Right forelimb (tissue), 1 donor: ENCODE measurements at regions not wholly inside any gene's neighbourhood (a gene's known extent, or its start where the extent isn't known, plus 50 kb on each side); places are given as distances from the start of the nearest gene placed in this dataset.
"Not testable (repeated sequence)": the region's sequence is repeated elsewhere in the genome, so short reads cannot be mapped to it uniquely, and the experiment has no call there.

ENCODE experiments used
- DNase-seq: peaks from one replicate; pipeline ENCODE4 v3.0.0-alpha.2; 2018

DNA sequence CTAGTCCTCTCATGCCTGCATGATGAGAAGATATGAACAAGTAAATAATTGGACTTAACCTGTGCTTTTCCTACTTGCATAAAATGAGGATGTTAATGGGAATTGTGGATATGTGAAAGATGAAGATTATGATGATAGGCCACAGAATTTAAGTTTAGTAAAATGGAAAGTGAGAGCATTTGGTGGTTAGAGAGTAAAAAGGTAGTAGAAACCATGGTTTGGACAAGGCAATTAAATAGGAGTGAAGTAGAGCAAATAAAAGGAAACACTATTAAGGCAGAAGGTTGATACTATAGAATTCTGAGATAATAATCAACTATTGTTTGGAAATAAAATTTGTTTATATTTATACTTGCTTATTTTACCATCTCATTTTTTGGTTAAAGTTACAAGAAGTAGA, 1162.5 kb downstream of the MRPL39 start:
- DNase-seq, result no peak

DNA sequence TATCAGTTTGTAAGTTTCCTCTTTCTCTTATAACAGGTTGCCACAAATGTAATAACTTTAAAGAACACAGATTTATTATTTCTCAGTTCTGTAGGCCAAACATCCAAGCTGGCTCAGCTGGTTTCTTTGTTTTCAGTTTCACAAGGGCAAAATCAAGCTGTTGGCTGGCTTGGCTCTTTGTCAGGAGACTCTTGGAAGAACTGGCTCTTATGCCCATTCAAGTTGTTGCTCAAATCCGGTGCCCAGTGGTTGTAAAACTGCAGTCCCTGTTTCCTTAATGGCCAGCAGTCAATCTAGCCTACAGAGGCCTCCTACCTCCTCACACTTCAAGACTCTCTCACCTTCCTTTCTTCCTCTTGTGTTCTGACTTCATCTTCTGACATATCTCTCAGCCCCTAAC, 1171.0 kb downstream of the MRPL39 start:
- no peak for DNase-seq

DNA sequence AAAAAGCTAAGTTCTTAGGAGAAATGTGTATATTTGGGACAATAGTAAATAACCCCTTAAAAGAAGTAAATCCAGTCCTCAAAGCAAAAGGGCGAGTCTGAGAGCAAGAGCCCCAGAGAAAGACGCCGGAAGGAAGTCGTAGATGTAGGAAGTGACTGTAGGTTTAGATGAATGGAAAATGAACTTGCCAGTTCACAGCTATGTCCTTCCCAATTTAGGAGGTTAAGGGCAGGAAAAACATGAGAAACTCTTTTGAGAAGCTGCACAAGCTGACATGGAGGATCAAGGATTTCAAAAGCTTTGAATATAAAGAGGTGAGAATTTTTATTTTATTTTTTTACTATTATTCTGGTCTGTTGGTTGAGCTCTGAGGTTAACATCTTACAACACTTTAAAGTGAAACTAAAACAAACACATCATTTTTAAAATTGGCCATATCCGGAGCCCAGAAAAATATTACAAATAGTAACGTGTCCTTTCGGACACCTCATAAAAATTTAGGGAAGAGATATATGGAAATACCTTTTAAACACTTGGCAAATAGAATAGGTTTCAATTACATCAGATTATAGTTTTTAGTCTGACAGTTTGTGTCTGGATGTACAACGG, 1178.6 kb downstream of the MRPL39 start:
- no peak for DNase-seq

GRCh38 chr21:24424776-24425175, 1182.5 kb downstream of the MRPL39 start:
- no peak for DNase-seq

- DNase-seq, result no peak
These were observed 1183.7 kb downstream of the MRPL39 start for GRCh38 chr21:24423546-24423945.

DNA sequence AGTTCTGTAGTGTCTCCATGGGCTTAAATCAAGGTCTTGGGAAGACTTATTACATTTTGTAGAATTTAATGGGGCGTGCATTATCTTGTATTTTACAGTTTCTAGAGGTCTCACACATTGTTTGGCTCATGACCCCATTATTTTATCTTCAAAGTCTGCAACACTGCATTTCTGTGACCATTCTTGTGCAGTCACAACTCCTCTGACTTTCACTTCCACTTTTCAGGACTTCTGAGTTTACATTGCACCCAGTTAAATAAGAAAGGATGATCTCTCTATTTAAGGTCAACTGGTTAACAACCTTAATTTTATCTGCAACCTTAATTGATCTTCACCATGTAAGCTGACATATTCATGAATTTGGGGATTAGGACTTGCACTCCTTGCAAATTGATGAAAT, 1186.6 kb downstream of the MRPL39 start:
- DNase-seq, result no peak

DNA sequence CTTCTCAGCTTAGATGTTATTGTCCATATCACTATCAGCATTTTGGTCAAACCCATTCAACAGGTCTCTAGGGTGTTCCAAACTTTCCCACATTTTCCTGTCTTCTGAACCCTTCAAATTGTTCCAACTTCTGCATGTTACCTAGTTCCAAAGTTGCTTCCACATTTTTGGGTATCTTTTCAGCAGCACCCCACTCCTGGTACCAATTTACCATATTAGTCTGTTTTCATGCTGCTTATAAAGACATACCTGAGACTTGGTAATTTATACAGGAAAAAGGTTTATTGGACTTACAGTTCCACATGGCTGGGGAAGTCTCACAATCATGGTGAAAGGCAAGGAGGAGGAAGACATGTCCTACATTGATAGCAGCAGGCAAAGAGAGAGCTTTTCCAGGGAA, 1187.6 kb downstream of the MRPL39 start:
- DNase-seq, result not testable (repeated sequence)

DNA sequence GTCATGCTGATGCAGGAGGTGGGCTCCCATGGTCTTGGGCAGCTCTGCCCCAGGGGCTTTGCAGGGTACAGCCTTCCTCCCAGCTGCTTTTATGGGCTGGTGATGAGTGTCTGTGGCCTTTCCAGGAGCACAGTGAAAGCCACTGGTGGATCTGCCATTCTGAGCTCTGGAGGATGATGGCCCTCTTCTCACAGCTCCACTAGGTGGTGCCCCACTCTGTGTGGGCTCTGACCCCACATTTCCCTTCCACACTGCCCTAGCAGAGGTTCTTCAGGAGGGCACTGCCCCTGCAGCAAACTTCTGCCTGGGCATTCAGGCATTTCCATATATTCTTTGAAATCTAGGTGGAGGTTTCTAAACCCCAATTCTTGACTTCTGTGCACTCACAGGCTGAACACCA, 1188.6 kb downstream of the MRPL39 start:
- DNase-seq, result no peak

- DNase-seq, result no peak
These were observed 1195.9 kb downstream of the MRPL39 start for GRCh38 chr21:24411429-24411828.

GRCh38 chr21:24403221-24403620, 1204.1 kb downstream of the MRPL39 start:
- no peak for DNase-seq

GRCh38 chr21:24395320-24395923, 1211.9 kb downstream of the MRPL39 start:
- DNase-seq, result no peak

- no peak for DNase-seq
These were observed 1232.1 kb downstream of the MRPL39 start for GRCh38 chr21:24375201-24375600.

GRCh38 chr21:24372506-24372905, 1234.8 kb downstream of the MRPL39 start:
- DNase-seq, result no peak

GRCh38 chr21:24369746-24370145, 1237.5 kb downstream of the MRPL39 start:
- DNase-seq, result no peak

GRCh38 chr21:24369278-24369677, 1238.0 kb downstream of the MRPL39 start:
- DNase-seq, result no peak

- DNase-seq, result no peak
These were observed 1239.3 kb downstream of the MRPL39 start for GRCh38 chr21:24367936-24368335.

GRCh38 chr21:24353492-24353891, 1253.8 kb downstream of the MRPL39 start:
- no peak for DNase-seq

DNA sequence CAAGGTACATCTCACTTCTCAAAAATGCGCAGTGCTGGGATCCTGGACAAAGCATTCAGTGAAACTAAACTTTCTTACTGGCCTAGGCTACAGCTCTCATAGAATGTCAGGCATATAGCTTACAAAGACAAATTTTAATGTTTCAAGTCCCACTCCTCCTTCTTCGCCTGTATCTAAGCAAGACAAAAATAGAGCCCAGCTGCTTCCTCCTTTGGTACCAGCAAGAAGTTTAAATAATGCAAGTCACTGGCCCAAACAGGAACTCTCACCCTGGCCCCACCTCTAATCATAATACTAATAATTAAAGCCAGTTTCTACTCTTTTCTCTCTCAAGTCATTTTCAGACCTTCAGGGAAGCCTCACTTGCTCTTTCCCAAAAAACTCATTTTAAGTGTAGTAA, 1267.9 kb downstream of the MRPL39 start:
- no peak for DNase-seq

- no peak for DNase-seq
These were observed 1270.8 kb downstream of the MRPL39 start for GRCh38 chr21:24336491-24336890.

DNA sequence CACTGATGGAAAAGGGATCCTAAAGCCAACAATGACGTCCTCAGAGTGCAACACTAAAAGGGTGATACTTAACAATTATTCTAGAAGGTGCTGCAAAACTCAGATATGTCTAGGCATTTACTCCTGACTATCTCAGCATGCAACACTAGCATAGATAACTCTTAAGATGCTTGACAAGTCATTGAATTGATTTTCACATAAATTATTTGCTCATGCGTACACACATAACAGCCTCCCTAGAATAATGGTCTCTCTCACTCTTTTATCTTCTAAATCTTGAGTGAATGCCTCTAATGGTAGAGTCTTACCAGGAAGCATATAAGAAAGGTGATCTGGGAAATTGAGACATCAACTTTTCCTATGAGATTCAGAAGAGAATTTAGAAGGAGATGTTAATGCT, 1283.7 kb downstream of the MRPL39 start:
- no peak for DNase-seq

DNA sequence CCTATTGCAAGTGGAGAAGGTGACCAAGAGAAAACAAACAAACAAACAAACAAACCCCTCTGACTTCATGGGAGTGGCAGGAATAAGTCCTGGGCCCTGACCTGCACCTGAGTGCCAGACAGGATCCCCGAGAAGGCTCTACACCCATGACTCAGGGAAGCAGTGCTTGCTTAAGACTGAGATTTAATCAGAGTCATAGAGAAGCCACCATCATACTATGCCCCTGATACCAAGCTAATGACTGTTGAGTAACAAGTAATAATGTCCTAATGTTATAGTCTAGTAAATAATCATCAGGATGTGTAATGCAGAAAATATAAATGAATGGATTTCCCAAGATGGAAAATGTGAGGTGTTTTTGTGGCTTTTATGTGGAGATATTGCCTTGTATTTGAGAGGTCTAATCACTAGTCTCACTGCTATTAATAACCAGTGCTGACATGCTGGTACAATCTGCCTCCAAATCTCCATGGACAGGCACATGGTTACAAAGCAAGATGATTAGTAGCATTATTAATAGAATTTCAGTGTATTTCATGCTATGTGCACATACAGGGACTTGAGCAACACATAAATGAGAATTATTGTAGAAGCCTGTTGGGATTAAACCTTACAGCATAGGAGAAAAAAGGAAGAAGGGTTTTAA, 1290.9 kb downstream of the MRPL39 start:
- DNase-seq, result no peak

DNA sequence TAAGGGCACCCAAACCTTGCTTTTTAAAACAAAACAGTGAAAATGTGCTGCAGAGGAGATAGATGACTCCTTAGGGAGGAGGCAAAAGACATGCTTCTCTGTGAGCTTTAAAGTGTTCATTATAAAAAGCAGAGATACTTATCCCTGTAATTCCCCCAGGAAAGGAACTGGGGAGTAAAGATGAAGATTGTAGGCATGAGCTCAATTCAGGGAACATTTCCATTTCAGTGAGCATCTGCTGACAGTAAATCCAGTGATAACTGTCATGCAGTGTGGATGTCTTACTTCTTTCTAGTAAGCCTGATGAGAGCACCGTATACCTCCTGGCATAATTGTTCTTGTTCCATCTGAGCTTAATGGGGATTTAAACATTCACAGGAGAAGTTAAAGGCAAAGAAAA, 1296.5 kb downstream of the MRPL39 start:
- DNase-seq, result no peak

- no peak for DNase-seq
These were observed 1299.1 kb downstream of the MRPL39 start for GRCh38 chr21:24308183-24308582.

GRCh38 chr21:24302400-24302799, 1304.9 kb downstream of the MRPL39 start:
- no peak for DNase-seq

- no peak for DNase-seq
These were observed 1309.2 kb downstream of the MRPL39 start for GRCh38 chr21:24298040-24298439.
